ENCODE measurements at regions not wholly inside any gene's neighbourhood (a gene's known extent, or its start where the extent isn't known, plus 50 kb on each side); places are given as distances from the start of the nearest gene placed in this dataset.

- 72 to 84% methylated on average over 3 of the region's 3 CpGs for WGBS, 2 donors
Observed at GRCh38 chr4:181959121-181959520, 284.1 kb upstream of the TENM3 start.

GRCh38 chr4:181960384-181960783 lies 282.8 kb upstream of the TENM3 start:
- no peak overlapping the region for H3K4me3 ChIP-seq (ENCODE audit: low read depth, poor library complexity, severe bottlenecking)
- intact Hi-C loops (cut with DNase I; ENCODE audit: low total_unique reads) = no loop called here
- no peak for TF ChIP-seq POLR2A (IDR thresholded peaks at IDR 0.05)
- TF ChIP-seq CTCF (IDR thresholded peaks at IDR 0.05) = no peak
- WGBS, 2 donors = 69 to 73% methylated on average over 3 of the region's 3 CpGs
- no peak for DNase-seq (ENCODE audit: low spot score in 2 of 2)

More at GRCh38 chr4:181959121-181959520, 284.1 kb upstream of the TENM3 start:
- intact Hi-C loops (cut with DNase I; ENCODE audit: low total_unique reads) = no loop called here
- no peak overlapping the region for H3K4me3 ChIP-seq (ENCODE audit: low read depth, poor library complexity, severe bottlenecking)
- TF ChIP-seq POLR2A (IDR thresholded peaks at IDR 0.05) = no peak
- TF ChIP-seq CTCF (IDR thresholded peaks at IDR 0.05) = no peak
- no peak for DNase-seq (ENCODE audit: low spot score in 2 of 2)

- no peak for DNase-seq (ENCODE audit: low spot score in 2 of 2)
- no peak overlapping the region for H3K4me3 ChIP-seq (ENCODE audit: low read depth, poor library complexity, severe bottlenecking)
- TF ChIP-seq POLR2A (IDR thresholded peaks at IDR 0.05) = no peak
- TF ChIP-seq CTCF (IDR thresholded peaks at IDR 0.05) = no peak
- WGBS, 2 donors = 34 to 45% methylated on average over 4 of the region's 4 CpGs
- intact Hi-C loops (cut with DNase I; ENCODE audit: low total_unique reads) = no loop called here
Observed at GRCh38 chr4:181962321-181962720, 280.9 kb upstream of the TENM3 start.

- no peak overlapping the region for H3K4me3 ChIP-seq (ENCODE audit: low read depth, poor library complexity, severe bottlenecking)
- TF ChIP-seq CTCF (IDR thresholded peaks at IDR 0.05) (no peak), POLR2A (IDR thresholded peaks at IDR 0.05) (no peak)
- intact Hi-C loops (cut with DNase I; ENCODE audit: low total_unique reads) = no loop called here
- 87 to 89% methylated on average over 8 of the region's 8 CpGs for WGBS, 2 donors
- no peak for DNase-seq (ENCODE audit: low spot score in 2 of 2)
Observed at GRCh38 chr4:181964731-181965130, 278.5 kb upstream of the TENM3 start.

- WGBS, 2 donors = 43 to 52% methylated on average over 1 of the region's 1 CpG
- intact Hi-C loops (cut with DNase I; ENCODE audit: low total_unique reads) = no loop called here
- DNase-seq (ENCODE audit: low spot score in 2 of 2) = no peak
- TF ChIP-seq CTCF (IDR thresholded peaks at IDR 0.05) (no peak), POLR2A (IDR thresholded peaks at IDR 0.05) (no peak)
- no peak overlapping the region for H3K4me3 ChIP-seq (ENCODE audit: low read depth, poor library complexity, severe bottlenecking)
Observed at GRCh38 chr4:181966104-181966551, 277.1 kb upstream of the TENM3 start.

- intact Hi-C loops (cut with DNase I; ENCODE audit: low total_unique reads) = no loop called here
- no peak for DNase-seq (ENCODE audit: low spot score in 2 of 2)
- no peak overlapping the region for H3K4me3 ChIP-seq (ENCODE audit: low read depth, poor library complexity, severe bottlenecking)
- 85 to 86% methylated on average over 3 of the region's 3 CpGs for WGBS, 2 donors
- no peak for TF ChIP-seq CTCF (IDR thresholded peaks at IDR 0.05)
- TF ChIP-seq POLR2A (IDR thresholded peaks at IDR 0.05) = no peak
Observed at GRCh38 chr4:181967401-181967800, 275.8 kb upstream of the TENM3 start.
